ENCODE measurements at regions not wholly inside any gene's neighbourhood (a gene's known extent, or its start where the extent isn't known, plus 50 kb on each side); places are given as distances from the start of the nearest gene placed in this dataset.
A peak's percentile ranks its signal among the peaks of the same experiment; 100 is the strongest.
"Not testable (repeated sequence)": the region's sequence is repeated elsewhere in the genome, so short reads cannot be mapped to it uniquely, and the experiment has no call there.

DNA sequence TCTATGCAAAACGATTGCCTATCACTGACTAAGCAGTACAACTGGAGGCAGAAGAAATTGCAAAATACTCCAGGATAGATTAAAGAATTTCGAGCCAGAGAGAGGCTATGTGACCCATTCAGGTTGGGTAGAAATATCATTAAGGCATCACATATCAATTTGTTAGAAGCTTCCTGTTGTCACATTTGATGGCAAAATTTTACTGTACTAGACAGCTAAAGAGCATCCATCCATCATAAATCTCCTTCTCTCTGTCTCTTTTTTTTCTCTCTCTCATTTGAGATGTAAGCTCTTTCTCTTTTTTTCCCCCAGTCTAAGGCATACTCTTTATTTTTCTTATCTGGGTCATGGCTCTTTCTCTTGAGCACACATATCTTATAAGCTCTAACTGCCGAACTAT, 155.7 kb downstream of the EVA1A start:
- Histone ChIP-seq H3K27me3 (no peaks in the 10 kb centered on the region), H3K27ac (no peak overlapping the region), H3K9me3 (ENCODE audit: low read depth) (no peaks in the 10 kb centered on the region), H3K79me2 (ENCODE audit: low read depth) (no peaks in the 10 kb centered on the region), H2AFZ (replicated peaks) (no peak overlapping the region), H3K4me1 (peaks cover 14% of the 10 kb centered on the region), H3F3A (ENCODE audit: low read depth) (no peaks in the 10 kb centered on the region), H3K36me3 (no peaks in the 10 kb centered on the region), H3K4me2 (no peak overlapping the region), H4K20me1 (ENCODE audit: low read depth) (no peaks in the 10 kb centered on the region), H3K4me3 (no peak overlapping the region), H3K9ac (no peak overlapping the region)
- Mint-ChIP-seq H3K9me3 (peaks cover 2% of the 10 kb centered on the region), H3K36me3 (no peaks in the 10 kb centered on the region), H3K27me3 (ENCODE audit: insufficient read depth, low read depth) (no peaks in the 10 kb centered on the region), H3K27ac (no peak overlapping the region), H3K4me3 (no peak overlapping the region), H3K4me1 (peaks cover 11% of the 10 kb centered on the region)
- TF ChIP-seq, protein P1, sequence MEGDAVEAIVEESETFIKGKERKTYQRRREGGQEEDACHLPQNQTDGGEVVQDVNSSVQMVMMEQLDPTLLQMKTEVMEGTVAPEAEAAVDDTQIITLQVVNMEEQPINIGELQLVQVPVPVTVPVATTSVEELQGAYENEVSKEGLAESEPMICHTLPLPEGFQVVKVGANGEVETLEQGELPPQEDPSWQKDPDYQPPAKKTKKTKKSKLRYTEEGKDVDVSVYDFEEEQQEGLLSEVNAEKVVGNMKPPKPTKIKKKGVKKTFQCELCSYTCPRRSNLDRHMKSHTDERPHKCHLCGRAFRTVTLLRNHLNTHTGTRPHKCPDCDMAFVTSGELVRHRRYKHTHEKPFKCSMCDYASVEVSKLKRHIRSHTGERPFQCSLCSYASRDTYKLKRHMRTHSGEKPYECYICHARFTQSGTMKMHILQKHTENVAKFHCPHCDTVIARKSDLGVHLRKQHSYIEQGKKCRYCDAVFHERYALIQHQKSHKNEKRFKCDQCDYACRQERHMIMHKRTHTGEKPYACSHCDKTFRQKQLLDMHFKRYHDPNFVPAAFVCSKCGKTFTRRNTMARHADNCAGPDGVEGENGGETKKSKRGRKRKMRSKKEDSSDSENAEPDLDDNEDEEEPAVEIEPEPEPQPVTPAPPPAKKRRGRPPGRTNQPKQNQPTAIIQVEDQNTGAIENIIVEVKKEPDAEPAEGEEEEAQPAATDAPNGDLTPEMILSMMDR (IDR thresholded peaks at IDR 0.05) = no peak
- no peak for TF ChIP-seq EZH2 (IDR thresholded peaks at IDR 0.05)
- no peak for TF ChIP-seq EZH2phosphoT487 (IDR thresholded peaks at IDR 0.05)
- no peak for DNase-seq (ENCODE audit: low spot score)

DNA sequence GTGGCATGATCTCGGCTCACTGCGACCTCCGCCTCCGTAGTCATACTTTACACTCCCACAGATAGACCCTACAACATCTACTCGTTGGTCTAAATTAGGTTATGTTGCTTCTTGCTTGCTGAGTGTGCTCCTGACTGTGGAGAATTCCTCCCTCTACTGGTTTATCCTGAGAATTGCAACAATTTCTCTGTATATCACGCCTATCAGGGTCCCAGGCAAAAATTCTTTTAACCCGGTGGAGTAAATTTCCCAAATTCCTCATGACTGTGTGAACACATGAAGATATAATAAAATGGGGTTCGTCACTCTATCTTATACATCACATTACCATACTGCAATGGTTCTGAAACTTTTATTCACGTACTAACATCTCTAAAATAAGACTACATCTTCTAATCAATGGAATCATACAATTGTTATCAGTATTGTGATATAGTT, 156.7 kb downstream of the EVA1A start:
- Histone ChIP-seq H3K36me3 (no peaks in the 10 kb centered on the region), H3K9me3 (ENCODE audit: low read depth) (no peaks in the 10 kb centered on the region), H3K9ac (no peak overlapping the region), H4K20me1 (ENCODE audit: low read depth) (no peaks in the 10 kb centered on the region), H3K79me2 (ENCODE audit: low read depth) (no peaks in the 10 kb centered on the region), H3K4me1 (peaks cover 14% of the 10 kb centered on the region), H2AFZ (replicated peaks) (no peak overlapping the region), H3K4me3 (no peak overlapping the region), H3K4me2 (no peak overlapping the region), H3K27ac (no peak overlapping the region), H3K27me3 (no peaks in the 10 kb centered on the region), H3F3A (ENCODE audit: low read depth) (no peaks in the 10 kb centered on the region)
- H3K27ac Mint-ChIP-seq = no peak overlapping the region
- H3K4me1 Mint-ChIP-seq = peaks cover 11% of the 10 kb centered on the region
- peaks cover 2% of the 10 kb centered on the region for H3K27me3 Mint-ChIP-seq (ENCODE audit: insufficient read depth, low read depth)
- no peaks in the 10 kb centered on the region for H3K36me3 Mint-ChIP-seq
- H3K4me3 Mint-ChIP-seq = no peak overlapping the region
- TF ChIP-seq, protein P1 (IDR thresholded peaks at IDR 0.05) = peak; percentile 82
- TF ChIP-seq EZH2 (IDR thresholded peaks at IDR 0.05) = no peak
- H3K9me3 Mint-ChIP-seq = no peaks in the 10 kb centered on the region
- DNase-seq (ENCODE audit: low spot score) = peak; percentile 62

DNA sequence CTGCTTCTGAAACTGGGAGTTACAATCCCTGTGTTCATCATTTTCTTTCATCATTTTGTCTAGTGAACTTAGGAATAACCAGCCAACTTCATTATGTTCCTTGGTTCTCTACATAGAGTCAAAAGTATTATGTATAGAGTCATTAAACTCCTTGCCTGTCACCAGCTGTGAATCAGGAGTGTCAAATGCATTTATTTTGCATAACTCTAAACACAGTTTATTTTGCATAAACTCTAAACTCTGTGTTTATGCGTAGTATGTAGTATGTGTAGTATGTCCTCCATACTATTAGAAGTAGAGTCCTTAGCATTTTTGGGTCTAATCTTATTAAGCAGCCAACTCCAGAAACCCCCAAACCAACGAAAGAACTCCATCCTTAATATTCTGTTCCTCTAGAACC, 164.4 kb downstream of the EVA1A start:
- Histone ChIP-seq H3F3A (ENCODE audit: low read depth) (no peaks in the 10 kb centered on the region), H3K4me1 (peaks cover 3% of the 10 kb centered on the region), H3K9ac (no peak overlapping the region), H3K27me3 (no peaks in the 10 kb centered on the region), H3K4me3 (no peak overlapping the region), H3K4me2 (no peak overlapping the region), H3K9me3 (ENCODE audit: low read depth) (no peaks in the 10 kb centered on the region), H4K20me1 (ENCODE audit: low read depth) (no peaks in the 10 kb centered on the region), H3K79me2 (ENCODE audit: low read depth) (no peaks in the 10 kb centered on the region), H3K36me3 (no peaks in the 10 kb centered on the region), H2AFZ (replicated peaks) (no peak overlapping the region), H3K27ac (no peak overlapping the region)
- Mint-ChIP-seq H3K4me1 (no peaks in the 10 kb centered on the region), H3K9me3 (peaks cover 9% of the 10 kb centered on the region), H3K36me3 (no peaks in the 10 kb centered on the region), H3K27me3 (ENCODE audit: insufficient read depth, low read depth) (peaks cover 4% of the 10 kb centered on the region), H3K4me3 (no peak overlapping the region), H3K27ac (no peak overlapping the region)
- TF ChIP-seq EZH2phosphoT487 (IDR thresholded peaks at IDR 0.05) (no peak), EZH2 (IDR thresholded peaks at IDR 0.05) (no peak)
- TF ChIP-seq, protein P1 (IDR thresholded peaks at IDR 0.05) = no peak
- DNase-seq (ENCODE audit: low spot score) = no peak

DNA sequence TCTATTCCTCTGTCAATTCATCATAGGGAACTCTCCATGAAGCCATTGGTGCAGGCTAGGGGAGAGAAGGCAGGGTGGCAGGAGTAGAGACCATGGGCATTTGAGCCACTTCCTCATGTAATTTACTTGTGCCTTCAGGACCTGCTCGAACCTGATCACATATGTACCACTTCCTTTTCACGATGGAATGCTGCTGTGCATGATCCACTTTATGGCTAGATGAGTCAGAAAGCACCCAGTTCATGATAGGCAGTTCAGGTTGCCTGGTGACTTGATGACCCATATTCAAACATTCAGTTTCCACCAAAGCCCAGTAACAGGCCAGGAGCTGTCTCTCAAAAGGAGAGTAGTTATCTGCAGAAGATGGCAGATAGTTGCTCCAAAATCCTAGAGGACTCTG, 166.0 kb downstream of the EVA1A start:
- not testable (repeated sequence) for H3K27me3 Mint-ChIP-seq (ENCODE audit: insufficient read depth, low read depth)

More for the DNA sequence above, 166.0 kb downstream of the EVA1A start:
- not testable (repeated sequence) for H3K36me3 ChIP-seq; H3K79me2 ChIP-seq (ENCODE audit: low read depth); H3K4me2 ChIP-seq; H3K4me1 ChIP-seq; H3K9me3 ChIP-seq (ENCODE audit: low read depth); H3F3A ChIP-seq (ENCODE audit: low read depth); H3K4me1 Mint-ChIP-seq; H2AFZ ChIP-seq (replicated peaks); H3K27ac ChIP-seq; H3K4me3 ChIP-seq; H4K20me1 ChIP-seq (ENCODE audit: low read depth); H3K27me3 ChIP-seq; H3K27ac Mint-ChIP-seq; H3K36me3 Mint-ChIP-seq; H3K9ac ChIP-seq; H3K9me3 Mint-ChIP-seq; DNase-seq (ENCODE audit: low spot score); H3K4me3 Mint-ChIP-seq

All from neural progenitor cell (in vitro differentiated cells).